GM23338 (cell line): ENCODE measurements at regions not wholly inside any gene's neighbourhood (a gene's known extent, or its start where the extent isn't known, plus 50 kb on each side); places are given as distances from the start of the nearest gene placed in this dataset.

Experiments
- ATAC-seq: fragments of 200-7000 bp; cut with Tn5 transposase; 3 replicates; pipeline ENCODE4 v1.9.1; 2020
- DNase-seq: peaks from one replicate; pipeline ENCODE4 v3.0.0-alpha.2; 2015; ENCODE audit warnings: low spot score
- H2AFZ ChIP-seq: fragments of 200-600 bp; sonication (generic); 2 replicates; pipeline ENCODE4 v1.8.0; 2016; ENCODE audit warnings: antibody characterized with exemption, mild to moderate bottlenecking, moderate library complexity
- H3F3A ChIP-seq: fragments of 200-600 bp; sonication (generic); replicated peaks from 2 replicates; pipeline ENCODE4 v1.8.0; 2017; ENCODE audit warnings: antibody characterized with exemption, mixed run types, low read depth
- H3K27ac ChIP-seq: fragments of 200-600 bp; sonication (generic); 2 replicates; pipeline ENCODE4 v1.6.1; 2016; ENCODE audit warnings: low read depth
- H3K27me3 ChIP-seq: fragments of 200-600 bp; sonication (generic); 2 replicates; pipeline ENCODE4 v1.8.0; 2016; ENCODE audit warnings: mild to moderate bottlenecking, mixed run types, moderate library complexity; ENCODE audit not compliant: insufficient read depth
- H3K36me3 ChIP-seq: fragments of 200-600 bp; sonication (generic); 2 replicates; pipeline ENCODE4 v1.8.0; 2016; ENCODE audit warnings: mild to moderate bottlenecking; ENCODE audit not compliant: insufficient read depth
- H3K4me1 ChIP-seq: fragments of 200-600 bp; sonication (generic); 2 replicates; pipeline ENCODE4 v1.8.0; 2016; ENCODE audit warnings: mild to moderate bottlenecking, moderate library complexity; ENCODE audit not compliant: insufficient read depth
- H3K4me2 ChIP-seq: fragments of 200-600 bp; sonication (generic); 2 replicates; pipeline ENCODE4 v1.7.1; 2017; ENCODE audit warnings: mixed run types
- H3K4me3 ChIP-seq: fragments of 200-600 bp; sonication (generic); 2 replicates; pipeline ENCODE4 v1.6.1; 2016; ENCODE audit warnings: mixed run types
- H3K79me2 ChIP-seq: fragments of 200-600 bp; sonication (generic); replicated peaks from 2 replicates; pipeline ENCODE4 v1.8.0; 2017; ENCODE audit warnings: mild to moderate bottlenecking; ENCODE audit not compliant: insufficient read depth
- H3K9me2 ChIP-seq: fragments of 200-600 bp; sonication (generic); 2 replicates; pipeline ENCODE4 v1.8.0; 2017; ENCODE audit not compliant: insufficient read depth
- H4K20me1 ChIP-seq: fragments of 200-600 bp; sonication (generic); replicated peaks from 2 replicates; pipeline ENCODE4 v1.8.0; 2017; ENCODE audit warnings: mild to moderate bottlenecking; ENCODE audit not compliant: insufficient read depth
- H3K27ac Mint-ChIP-seq: 2 replicates; pipeline ENCODE4 v1.8.0; 2020; ENCODE audit warnings: inconsistent platforms, mild to moderate bottlenecking, moderate library complexity, mixed read lengths
- H3K27me3 Mint-ChIP-seq: 3 replicates; pipeline ENCODE4 v1.8.0; 2022; ENCODE audit warnings: low read depth, mild to moderate bottlenecking, moderate library complexity, mixed read lengths, inconsistent platforms; ENCODE audit not compliant: insufficient read depth, poor library complexity
- H3K36me3 Mint-ChIP-seq: 3 replicates; pipeline ENCODE4 v1.8.0; 2021; ENCODE audit warnings: low read depth, mild to moderate bottlenecking, inconsistent platforms, moderate library complexity, mixed read lengths
- H3K4me1 Mint-ChIP-seq: 3 replicates; pipeline ENCODE4 v1.8.0; 2020; ENCODE audit warnings: mild to moderate bottlenecking, inconsistent platforms, mixed read lengths
- H3K4me3 Mint-ChIP-seq: 3 replicates; pipeline ENCODE4 v1.8.0; 2021; ENCODE audit warnings: moderate library complexity, mild to moderate bottlenecking, inconsistent platforms, mixed read lengths
- H3K9me3 Mint-ChIP-seq: 3 replicates; pipeline ENCODE4 v1.8.0; 2020; ENCODE audit warnings: moderate library complexity, mild to moderate bottlenecking, inconsistent platforms, mixed read lengths
- CREB1 ChIP-seq: fragments of 250-450 bp; sonication (Bioruptor Pico); IDR thresholded peaks from 2 replicates; pipeline ENCODE4 v1.5.0; 2020; ENCODE audit warnings: low read depth, mild to moderate bottlenecking, moderate library complexity
- EZH2 ChIP-seq: fragments of 200-600 bp; sonication (generic); IDR thresholded peaks from one replicate; pipeline ENCODE4 v1.8.0; 2017; ENCODE audit warnings: antibody characterized with exemption, mild to moderate bottlenecking, low read depth; ENCODE audit not compliant: unreplicated experiment
- EZH2phosphoT487 ChIP-seq: fragments of 200-600 bp; sonication (generic); IDR thresholded peaks from one replicate; pipeline ENCODE4 v1.8.1; 2018; ENCODE audit warnings: antibody characterized with exemption; ENCODE audit not compliant: unreplicated experiment
- JUNB ChIP-seq: IDR thresholded peaks from one replicate; pipeline ENCODE4 v1.6.1; 2016; ENCODE audit warnings: antibody characterized with exemption; ENCODE audit not compliant: unreplicated experiment
- NANOG ChIP-seq: IDR thresholded peaks from 2 replicates; pipeline ENCODE4 v1.6.1; 2016; ENCODE audit warnings: antibody characterized with exemption, borderline replicate concordance
- POLR2AphosphoS5 ChIP-seq: IDR thresholded peaks from 2 replicates; pipeline ENCODE4 v1.6.1; 2016; ENCODE audit warnings: antibody characterized with exemption, low read depth
- STAT1 ChIP-seq: IDR thresholded peaks from one replicate; pipeline ENCODE4 v1.6.1; 2016; ENCODE audit warnings: antibody characterized with exemption; ENCODE audit not compliant: unreplicated experiment
- ZNF331 ChIP-seq: fragments of 250-450 bp; sonication (Bioruptor Pico); IDR thresholded peaks from 2 replicates; pipeline ENCODE4 v1.5.0; 2020; ENCODE audit warnings: low read depth, mild to moderate bottlenecking, moderate library complexity
- TF ChIP-seq, protein P1 (sequence below): IDR thresholded peaks from 2 replicates; pipeline ENCODE4 v1.6.1; 2016; ENCODE audit warnings: antibody characterized with exemption
- TF ChIP-seq, protein P2 (sequence below): fragments of 250-450 bp; sonication (Bioruptor Pico); IDR thresholded peaks from 2 replicates; pipeline ENCODE4 v1.5.0; 2020; ENCODE audit warnings: mild to moderate bottlenecking, moderate library complexity
- TF ChIP-seq, protein P3 (sequence below): IDR thresholded peaks from one replicate; pipeline ENCODE4 v1.6.1; 2018; ENCODE audit warnings: antibody characterized with exemption; ENCODE audit not compliant: unreplicated experiment
- TF ChIP-seq, protein P4 (sequence below), 2 experiments: fragments of 200-600 bp in 1 of 2; sonication (generic) in 1 of 2; conservative IDR thresholded peaks; 2 replicates each; pipeline versions ENCODE4 v1.5.1 to v1.6.1; 2016 to 2017; ENCODE audit warnings: antibody characterized with exemption in 2 of 2, low read depth in 2 of 2, mild to moderate bottlenecking in 2 of 2, moderate library complexity in 1 of 2

DNA sequence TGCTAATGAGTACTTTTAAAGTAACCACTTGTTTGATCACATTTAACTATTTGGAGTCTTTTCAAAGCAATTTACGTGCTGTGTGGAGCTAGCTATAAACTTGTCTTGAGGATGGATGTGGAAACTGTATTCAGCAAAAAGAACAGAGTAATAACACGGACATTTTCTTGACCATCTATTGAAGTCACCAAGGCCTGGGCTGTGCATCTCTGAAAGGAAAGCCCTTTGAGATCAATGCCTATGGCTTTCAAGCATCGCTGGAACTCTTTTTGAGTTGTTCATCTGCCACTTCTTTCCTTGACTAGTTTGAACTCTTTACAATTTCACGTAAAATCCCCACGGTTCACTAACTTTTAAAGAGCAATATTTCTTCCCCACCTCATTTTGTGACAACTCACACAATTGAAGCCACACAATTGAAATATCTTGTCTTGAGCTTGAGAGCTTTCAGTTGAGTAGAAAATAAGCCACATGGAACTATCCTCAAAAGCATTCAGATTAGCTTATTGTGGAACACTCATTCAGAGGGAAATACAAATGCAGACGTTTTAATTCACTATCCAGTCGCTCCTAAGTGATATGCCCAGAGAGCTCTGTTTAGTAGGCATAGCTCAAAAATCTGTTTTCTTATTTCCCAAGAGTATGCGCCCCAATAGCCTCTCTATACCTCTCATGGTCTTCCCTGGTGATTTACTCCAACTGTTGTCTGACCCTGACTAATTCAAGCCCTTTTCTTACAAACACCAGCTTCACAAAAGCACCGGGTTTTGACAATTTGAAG, 134.9 kb upstream of the SLITRK2 start:
- no peak for DNase-seq
- H3K4me3 ChIP-seq: no peak overlapping the region
- Mint-ChIP-seq H3K4me3 (no peak overlapping the region), H3K9me3 (peaks cover 62% of the 10 kb centered on the region), H3K36me3 (no peaks in the 10 kb centered on the region; the same call in 2 of the 3 replicates), H3K27ac (no peak overlapping the region), H3K27me3 (no peaks in the 10 kb centered on the region), H3K4me1 (no peaks in the 10 kb centered on the region)
- TF ChIP-seq EZH2 (no peak), POLR2AphosphoS5 (no peak), ZNF331 (CRISPR knock-in tag) (no peak), JUNB (no peak), EZH2phosphoT487 (no peak), NANOG (no peak), STAT1 (no peak), CREB1 (CRISPR knock-in tag) (no peak)
- TF ChIP-seq, protein P1, sequence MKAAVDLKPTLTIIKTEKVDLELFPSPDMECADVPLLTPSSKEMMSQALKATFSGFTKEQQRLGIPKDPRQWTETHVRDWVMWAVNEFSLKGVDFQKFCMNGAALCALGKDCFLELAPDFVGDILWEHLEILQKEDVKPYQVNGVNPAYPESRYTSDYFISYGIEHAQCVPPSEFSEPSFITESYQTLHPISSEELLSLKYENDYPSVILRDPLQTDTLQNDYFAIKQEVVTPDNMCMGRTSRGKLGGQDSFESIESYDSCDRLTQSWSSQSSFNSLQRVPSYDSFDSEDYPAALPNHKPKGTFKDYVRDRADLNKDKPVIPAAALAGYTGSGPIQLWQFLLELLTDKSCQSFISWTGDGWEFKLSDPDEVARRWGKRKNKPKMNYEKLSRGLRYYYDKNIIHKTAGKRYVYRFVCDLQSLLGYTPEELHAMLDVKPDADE: no peak
- TF ChIP-seq, protein P2, sequence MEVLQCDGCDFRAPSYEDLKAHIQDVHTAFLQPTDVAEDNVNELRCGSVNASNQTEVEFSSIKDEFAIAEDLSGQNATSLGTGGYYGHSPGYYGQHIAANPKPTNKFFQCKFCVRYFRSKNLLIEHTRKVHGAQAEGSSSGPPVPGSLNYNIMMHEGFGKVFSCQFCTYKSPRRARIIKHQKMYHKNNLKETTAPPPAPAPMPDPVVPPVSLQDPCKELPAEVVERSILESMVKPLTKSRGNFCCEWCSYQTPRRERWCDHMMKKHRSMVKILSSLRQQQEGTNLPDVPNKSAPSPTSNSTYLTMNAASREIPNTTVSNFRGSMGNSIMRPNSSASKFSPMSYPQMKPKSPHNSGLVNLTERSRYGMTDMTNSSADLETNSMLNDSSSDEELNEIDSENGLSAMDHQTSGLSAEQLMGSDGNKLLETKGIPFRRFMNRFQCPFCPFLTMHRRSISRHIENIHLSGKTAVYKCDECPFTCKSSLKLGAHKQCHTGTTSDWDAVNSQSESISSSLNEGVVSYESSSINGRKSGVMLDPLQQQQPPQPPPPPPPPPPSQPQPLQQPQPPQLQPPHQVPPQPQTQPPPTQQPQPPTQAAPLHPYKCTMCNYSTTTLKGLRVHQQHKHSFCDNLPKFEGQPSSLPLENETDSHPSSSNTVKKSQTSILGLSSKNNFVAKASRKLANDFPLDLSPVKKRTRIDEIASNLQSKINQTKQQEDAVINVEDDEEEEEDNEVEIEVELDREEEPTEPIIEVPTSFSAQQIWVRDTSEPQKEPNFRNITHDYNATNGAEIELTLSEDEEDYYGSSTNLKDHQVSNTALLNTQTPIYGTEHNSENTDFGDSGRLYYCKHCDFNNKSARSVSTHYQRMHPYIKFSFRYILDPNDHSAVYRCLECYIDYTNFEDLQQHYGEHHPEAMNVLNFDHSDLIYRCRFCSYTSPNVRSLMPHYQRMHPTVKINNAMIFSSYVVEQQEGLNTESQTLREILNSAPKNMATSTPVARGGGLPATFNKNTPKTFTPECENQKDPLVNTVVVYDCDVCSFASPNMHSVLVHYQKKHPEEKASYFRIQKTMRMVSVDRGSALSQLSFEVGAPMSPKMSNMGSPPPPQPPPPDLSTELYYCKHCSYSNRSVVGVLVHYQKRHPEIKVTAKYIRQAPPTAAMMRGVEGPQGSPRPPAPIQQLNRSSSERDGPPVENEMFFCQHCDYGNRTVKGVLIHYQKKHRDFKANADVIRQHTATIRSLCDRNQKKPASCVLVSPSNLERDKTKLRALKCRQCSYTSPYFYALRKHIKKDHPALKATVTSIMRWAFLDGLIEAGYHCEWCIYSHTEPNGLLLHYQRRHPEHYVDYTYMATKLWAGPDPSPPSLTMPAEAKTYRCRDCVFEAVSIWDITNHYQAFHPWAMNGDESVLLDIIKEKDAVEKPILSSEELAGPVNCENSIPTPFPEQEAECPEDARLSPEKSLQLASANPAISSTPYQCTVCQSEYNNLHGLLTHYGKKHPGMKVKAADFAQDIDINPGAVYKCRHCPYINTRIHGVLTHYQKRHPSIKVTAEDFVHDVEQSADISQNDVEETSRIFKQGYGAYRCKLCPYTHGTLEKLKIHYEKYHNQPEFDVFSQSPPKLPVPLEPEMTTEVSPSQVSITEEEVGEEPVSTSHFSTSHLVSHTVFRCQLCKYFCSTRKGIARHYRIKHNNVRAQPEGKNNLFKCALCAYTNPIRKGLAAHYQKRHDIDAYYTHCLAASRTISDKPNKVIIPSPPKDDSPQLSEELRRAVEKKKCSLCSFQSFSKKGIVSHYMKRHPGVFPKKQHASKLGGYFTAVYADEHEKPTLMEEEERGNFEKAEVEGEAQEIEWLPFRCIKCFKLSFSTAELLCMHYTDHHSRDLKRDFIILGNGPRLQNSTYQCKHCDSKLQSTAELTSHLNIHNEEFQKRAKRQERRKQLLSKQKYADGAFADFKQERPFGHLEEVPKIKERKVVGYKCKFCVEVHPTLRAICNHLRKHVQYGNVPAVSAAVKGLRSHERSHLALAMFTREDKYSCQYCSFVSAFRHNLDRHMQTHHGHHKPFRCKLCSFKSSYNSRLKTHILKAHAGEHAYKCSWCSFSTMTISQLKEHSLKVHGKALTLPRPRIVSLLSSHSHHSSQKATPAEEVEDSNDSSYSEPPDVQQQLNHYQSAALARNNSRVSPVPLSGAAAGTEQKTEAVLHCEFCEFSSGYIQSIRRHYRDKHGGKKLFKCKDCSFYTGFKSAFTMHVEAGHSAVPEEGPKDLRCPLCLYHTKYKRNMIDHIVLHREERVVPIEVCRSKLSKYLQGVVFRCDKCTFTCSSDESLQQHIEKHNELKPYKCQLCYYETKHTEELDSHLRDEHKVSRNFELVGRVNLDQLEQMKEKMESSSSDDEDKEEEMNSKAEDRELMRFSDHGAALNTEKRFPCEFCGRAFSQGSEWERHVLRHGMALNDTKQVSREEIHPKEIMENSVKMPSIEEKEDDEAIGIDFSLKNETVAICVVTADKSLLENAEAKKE (CRISPR knock-in tag): no peak
- TF ChIP-seq, protein P3, sequence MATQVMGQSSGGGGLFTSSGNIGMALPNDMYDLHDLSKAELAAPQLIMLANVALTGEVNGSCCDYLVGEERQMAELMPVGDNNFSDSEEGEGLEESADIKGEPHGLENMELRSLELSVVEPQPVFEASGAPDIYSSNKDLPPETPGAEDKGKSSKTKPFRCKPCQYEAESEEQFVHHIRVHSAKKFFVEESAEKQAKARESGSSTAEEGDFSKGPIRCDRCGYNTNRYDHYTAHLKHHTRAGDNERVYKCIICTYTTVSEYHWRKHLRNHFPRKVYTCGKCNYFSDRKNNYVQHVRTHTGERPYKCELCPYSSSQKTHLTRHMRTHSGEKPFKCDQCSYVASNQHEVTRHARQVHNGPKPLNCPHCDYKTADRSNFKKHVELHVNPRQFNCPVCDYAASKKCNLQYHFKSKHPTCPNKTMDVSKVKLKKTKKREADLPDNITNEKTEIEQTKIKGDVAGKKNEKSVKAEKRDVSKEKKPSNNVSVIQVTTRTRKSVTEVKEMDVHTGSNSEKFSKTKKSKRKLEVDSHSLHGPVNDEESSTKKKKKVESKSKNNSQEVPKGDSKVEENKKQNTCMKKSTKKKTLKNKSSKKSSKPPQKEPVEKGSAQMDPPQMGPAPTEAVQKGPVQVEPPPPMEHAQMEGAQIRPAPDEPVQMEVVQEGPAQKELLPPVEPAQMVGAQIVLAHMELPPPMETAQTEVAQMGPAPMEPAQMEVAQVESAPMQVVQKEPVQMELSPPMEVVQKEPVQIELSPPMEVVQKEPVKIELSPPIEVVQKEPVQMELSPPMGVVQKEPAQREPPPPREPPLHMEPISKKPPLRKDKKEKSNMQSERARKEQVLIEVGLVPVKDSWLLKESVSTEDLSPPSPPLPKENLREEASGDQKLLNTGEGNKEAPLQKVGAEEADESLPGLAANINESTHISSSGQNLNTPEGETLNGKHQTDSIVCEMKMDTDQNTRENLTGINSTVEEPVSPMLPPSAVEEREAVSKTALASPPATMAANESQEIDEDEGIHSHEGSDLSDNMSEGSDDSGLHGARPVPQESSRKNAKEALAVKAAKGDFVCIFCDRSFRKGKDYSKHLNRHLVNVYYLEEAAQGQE: no peak
- TF ChIP-seq, protein P4, sequence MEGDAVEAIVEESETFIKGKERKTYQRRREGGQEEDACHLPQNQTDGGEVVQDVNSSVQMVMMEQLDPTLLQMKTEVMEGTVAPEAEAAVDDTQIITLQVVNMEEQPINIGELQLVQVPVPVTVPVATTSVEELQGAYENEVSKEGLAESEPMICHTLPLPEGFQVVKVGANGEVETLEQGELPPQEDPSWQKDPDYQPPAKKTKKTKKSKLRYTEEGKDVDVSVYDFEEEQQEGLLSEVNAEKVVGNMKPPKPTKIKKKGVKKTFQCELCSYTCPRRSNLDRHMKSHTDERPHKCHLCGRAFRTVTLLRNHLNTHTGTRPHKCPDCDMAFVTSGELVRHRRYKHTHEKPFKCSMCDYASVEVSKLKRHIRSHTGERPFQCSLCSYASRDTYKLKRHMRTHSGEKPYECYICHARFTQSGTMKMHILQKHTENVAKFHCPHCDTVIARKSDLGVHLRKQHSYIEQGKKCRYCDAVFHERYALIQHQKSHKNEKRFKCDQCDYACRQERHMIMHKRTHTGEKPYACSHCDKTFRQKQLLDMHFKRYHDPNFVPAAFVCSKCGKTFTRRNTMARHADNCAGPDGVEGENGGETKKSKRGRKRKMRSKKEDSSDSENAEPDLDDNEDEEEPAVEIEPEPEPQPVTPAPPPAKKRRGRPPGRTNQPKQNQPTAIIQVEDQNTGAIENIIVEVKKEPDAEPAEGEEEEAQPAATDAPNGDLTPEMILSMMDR (conservative IDR thresholded peaks at IDR 0.05; ENCODE audit: low read depth in 2 of 2): no peak
- H3K9me2 ChIP-seq: no peaks in the 10 kb centered on the region
- no peak for ATAC-seq
- H3K36me3 ChIP-seq: no peaks in the 10 kb centered on the region
- no peaks in the 10 kb centered on the region for H3K4me1 ChIP-seq
- H3K27ac ChIP-seq: no peak overlapping the region
- no peaks in the 10 kb centered on the region for H3K27me3 ChIP-seq
- no peaks in the 10 kb centered on the region for H4K20me1 ChIP-seq
- H3F3A ChIP-seq: no peaks in the 10 kb centered on the region
- no peaks in the 10 kb centered on the region for H3K79me2 ChIP-seq
- H3K4me2 ChIP-seq: no peak overlapping the region
- no peak overlapping the region for H2AFZ ChIP-seq
